CD4-positive, alpha-beta memory T cell (primary cell): ENCODE measurements at regions not wholly inside any gene's neighbourhood (a gene's known extent, or its start where the extent isn't known, plus 50 kb on each side); places are given as distances from the start of the nearest gene placed in this dataset.

Source experiments
- CTCF ChIA-PET: fragments of 350-600 bp; sonication (Branson Sonifier 250); formaldehyde crosslinking; loops from one replicate; lab custom pipeline; 2021; ENCODE audit warnings: inconsistent platforms; ENCODE audit not compliant: partially characterized antibody; lab: Charles Lee
- POLR2A ChIA-PET: fragments of 350-600 bp; sonication (Branson Sonifier 250); formaldehyde crosslinking; loops from one replicate; lab custom pipeline; 2021; ENCODE audit not compliant: partially characterized antibody; lab: Charles Lee
- DNase-seq, 5 donors: peaks; one replicate each; pipeline versions ENCODE4 v3.0.0 to v3.0.0-alpha.2; 2020 to 2022; ENCODE audit warnings: mixed read lengths in 1 of 5
- H3K27ac ChIP-seq: one replicate; pipeline ENCODE4 v1.7.0; 2013; ENCODE audit warnings: low read depth, low read length
- H3K27me3 ChIP-seq: 2 replicates; pipeline ENCODE4 v1.7.0; 2013; ENCODE audit warnings: mild to moderate bottlenecking, low read length, moderate library complexity; ENCODE audit not compliant: insufficient read depth
- H3K36me3 ChIP-seq: 2 replicates; pipeline ENCODE4 v1.7.0; 2013; ENCODE audit warnings: mild to moderate bottlenecking, low read length, moderate library complexity; ENCODE audit not compliant: insufficient read depth
- H3K4me1 ChIP-seq: 2 replicates; pipeline ENCODE4 v1.7.0; 2013; ENCODE audit warnings: mild to moderate bottlenecking, low read length, moderate library complexity; ENCODE audit not compliant: insufficient read depth
- H3K4me3 ChIP-seq, 2 donors: one replicate each; pipeline ENCODE4 v1.7.0; 2013; ENCODE audit warnings: low read length in 2 of 2, mild to moderate bottlenecking in 1 of 2
- H3K9me3 ChIP-seq, 2 donors: one replicate each; pipeline ENCODE4 v1.7.0; 2013; ENCODE audit warnings: low read length in 2 of 2, control low read depth in 1 of 2; ENCODE audit not compliant: control insufficient read depth in 1 of 2
- H3K27ac Mint-ChIP-seq, 7 donors: one replicate each; pipeline ENCODE4 v1.8.0; 2020 to 2021; ENCODE audit warnings: mixed read lengths in 7 of 7, mild to moderate bottlenecking in 6 of 7, inconsistent platforms in 3 of 7, moderate library complexity in 3 of 7
- H3K27me3 Mint-ChIP-seq, 2 donors: one replicate each; pipeline ENCODE4 v1.8.0; 2020 to 2021; ENCODE audit warnings: mixed read lengths in 2 of 2
- H3K36me3 Mint-ChIP-seq, 2 donors: one replicate each; pipeline ENCODE4 v1.8.0; 2020 to 2021; ENCODE audit warnings: mixed read lengths in 2 of 2, inconsistent platforms in 1 of 2, mild to moderate bottlenecking in 1 of 2
- H3K4me1 Mint-ChIP-seq, 4 donors: one replicate each; pipeline ENCODE4 v1.8.0; 2020 to 2021; ENCODE audit warnings: mixed read lengths in 4 of 4, mild to moderate bottlenecking in 1 of 4
- H3K4me3 Mint-ChIP-seq, 8 donors: one replicate each; pipeline ENCODE4 v1.8.0; 2020 to 2021; ENCODE audit warnings: mixed read lengths in 8 of 8, mild to moderate bottlenecking in 7 of 8, moderate library complexity in 6 of 8, inconsistent platforms in 3 of 8
- H3K9me3 Mint-ChIP-seq, 8 donors: one replicate each; pipeline ENCODE4 v1.8.0; 2020 to 2021; ENCODE audit warnings: mixed read lengths in 8 of 8, mild to moderate bottlenecking in 5 of 8, inconsistent platforms in 3 of 8, moderate library complexity in 1 of 8
- intact Hi-C: fragments of 100-400 bp; cut with micrococcal nuclease; formaldehyde crosslinking; loops from one replicate; pipeline ENCODE4 v1.15.1; 2023

- no peak overlapping the region for H3K27ac ChIP-seq
- no peak for DNase-seq
- no peak overlapping the region for H3K4me3 Mint-ChIP-seq
- no peaks in the 10 kb centered on the region for H3K4me1 ChIP-seq
- intact Hi-C loops: no loop called here
- H3K9me3 ChIP-seq: no peaks in the 10 kb centered on the region
- no peaks in the 10 kb centered on the region for H3K36me3 ChIP-seq
- no peak overlapping the region for H3K4me3 ChIP-seq
- no peaks in the 10 kb centered on the region for H3K36me3 Mint-ChIP-seq
- peaks cover 0 to 6% of the 10 kb centered on the region in 2 donors for H3K27me3 Mint-ChIP-seq
- no peaks in the 10 kb centered on the region for H3K27me3 ChIP-seq
- CTCF ChIA-PET: interaction anchor here (0.5 kb wide), 1 partner anchor 556 kb away, joined by 3 read pairs; no protein-coding TSS in a partner anchor
- H3K4me1 Mint-ChIP-seq: no peaks in the 10 kb centered on the region
- POLR2A ChIA-PET: no interaction called here
- peaks cover 0 to 4% (median 0%) of the 10 kb centered on the region in 8 donors for H3K9me3 Mint-ChIP-seq
- no peak overlapping the region for H3K27ac Mint-ChIP-seq
These were observed 280.2 kb upstream of the CLINT1 start for GRCh38 chr5:158139161-158139560.

DNA sequence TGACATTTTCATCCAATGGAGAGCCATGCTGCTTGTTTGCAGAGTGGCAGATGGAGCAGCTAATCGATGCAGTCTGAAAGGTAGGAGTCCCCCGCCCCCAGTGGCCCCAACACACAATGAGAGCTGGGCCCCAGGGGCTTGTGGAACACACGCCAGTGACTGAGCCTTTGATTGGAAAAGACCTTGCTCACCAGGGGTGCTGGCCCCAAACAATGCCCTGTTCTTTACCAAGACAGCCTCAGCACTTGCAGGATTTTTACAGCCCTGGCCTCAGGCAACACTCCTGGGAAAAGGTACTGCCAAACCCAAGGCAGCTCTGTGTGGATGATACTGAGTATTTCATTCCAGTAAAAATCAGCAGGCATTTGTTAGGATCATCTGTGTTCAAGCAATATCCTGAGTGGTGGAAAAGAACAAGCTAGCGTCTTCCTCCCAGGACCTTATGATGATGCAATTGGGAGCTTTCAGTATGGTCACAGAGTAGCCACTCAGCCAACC is 276.8 kb upstream of the CLINT1 start:
- Histone ChIP-seq H3K27me3 (no peaks in the 10 kb centered on the region), H3K4me3 (no peak overlapping the region), H3K4me1 (no peaks in the 10 kb centered on the region), H3K9me3 (no peaks in the 10 kb centered on the region), H3K27ac (no peak overlapping the region), H3K36me3 (no peaks in the 10 kb centered on the region)
- peaks cover 0 to 6% of the 10 kb centered on the region in 2 donors for H3K27me3 Mint-ChIP-seq
- POLR2A ChIA-PET: no interaction called here
- H3K9me3 Mint-ChIP-seq: peaks cover 0 to 4% (median 0%) of the 10 kb centered on the region in 8 donors
- CTCF ChIA-PET: no interaction called here
- no peaks in the 10 kb centered on the region for H3K4me1 Mint-ChIP-seq
- no peaks in the 10 kb centered on the region for H3K36me3 Mint-ChIP-seq
- H3K27ac Mint-ChIP-seq: no peak overlapping the region
- DNase-seq: no peak
- intact Hi-C loops: no loop called here
- H3K4me3 Mint-ChIP-seq: no peak overlapping the region

DNA sequence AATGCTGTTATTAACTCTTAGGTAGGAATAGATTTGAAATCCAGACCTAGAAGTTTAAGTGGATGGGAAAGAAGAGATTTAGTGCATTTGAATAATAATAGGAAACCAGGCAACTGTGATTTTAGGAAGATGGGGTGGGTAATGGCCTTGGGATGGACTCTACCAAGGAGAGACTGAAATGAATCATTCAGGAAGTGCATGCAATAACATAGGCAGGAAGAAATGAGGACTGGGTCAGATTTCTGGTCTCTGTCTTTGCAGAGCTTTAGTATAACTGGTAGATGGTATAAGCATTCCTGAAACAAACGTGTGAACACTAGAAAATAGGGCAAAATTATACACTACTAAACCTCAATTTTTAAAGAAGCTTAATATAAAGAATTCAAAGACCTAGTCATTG is 274.4 kb upstream of the CLINT1 start:
- Histone ChIP-seq H3K4me3 (no peak overlapping the region), H3K4me1 (no peaks in the 10 kb centered on the region), H3K36me3 (no peaks in the 10 kb centered on the region), H3K27ac (no peak overlapping the region), H3K27me3 (no peaks in the 10 kb centered on the region), H3K9me3 (no peaks in the 10 kb centered on the region)
- intact Hi-C loops: no loop called here
- H3K36me3 Mint-ChIP-seq: no peaks in the 10 kb centered on the region
- H3K9me3 Mint-ChIP-seq: no peaks in the 10 kb centered on the region
- no peak overlapping the region for H3K4me3 Mint-ChIP-seq
- no peak overlapping the region for H3K27ac Mint-ChIP-seq
- ChIA-PET CTCF (no interaction called here), POLR2A (no interaction called here)
- H3K27me3 Mint-ChIP-seq: peaks cover 4 to 5% of the 10 kb centered on the region in 2 donors
- no peaks in the 10 kb centered on the region for H3K4me1 Mint-ChIP-seq
- DNase-seq: no peak

DNA sequence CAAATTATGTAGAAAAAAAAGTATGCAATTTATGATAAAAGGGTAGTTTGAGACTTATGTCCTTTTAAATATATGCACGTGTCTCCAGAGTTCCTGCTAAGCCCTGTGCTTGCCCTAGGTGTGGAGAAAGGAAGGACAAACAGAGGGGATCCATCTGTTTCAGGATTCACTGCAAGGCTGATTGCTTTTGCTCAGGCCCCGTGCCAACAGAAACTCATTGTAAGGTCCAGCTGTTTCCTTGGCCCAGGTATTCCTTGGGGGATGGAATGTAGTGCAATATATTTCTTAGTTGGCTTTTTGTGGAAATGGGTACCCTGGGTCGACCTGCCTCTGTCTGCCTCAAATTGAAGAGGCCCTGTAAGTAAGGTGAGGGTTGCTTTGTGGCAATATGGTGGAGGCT is 268.6 kb upstream of the CLINT1 start:
- H3K36me3 Mint-ChIP-seq: no peaks in the 10 kb centered on the region
- Histone ChIP-seq H3K27ac (no peak overlapping the region), H3K4me3 (no peak overlapping the region), H3K36me3 (no peaks in the 10 kb centered on the region), H3K9me3 (no peaks in the 10 kb centered on the region), H3K27me3 (no peaks in the 10 kb centered on the region), H3K4me1 (no peaks in the 10 kb centered on the region)
- no peak for DNase-seq
- intact Hi-C loops: no loop called here
- no peaks in the 10 kb centered on the region for H3K9me3 Mint-ChIP-seq
- ChIA-PET POLR2A (no interaction called here), CTCF (no interaction called here)
- H3K27ac Mint-ChIP-seq: no peak overlapping the region
- H3K4me3 Mint-ChIP-seq: no peak overlapping the region
- H3K27me3 Mint-ChIP-seq: peaks cover 8 to 9% of the 10 kb centered on the region in 2 donors
- no peaks in the 10 kb centered on the region for H3K4me1 Mint-ChIP-seq

DNA sequence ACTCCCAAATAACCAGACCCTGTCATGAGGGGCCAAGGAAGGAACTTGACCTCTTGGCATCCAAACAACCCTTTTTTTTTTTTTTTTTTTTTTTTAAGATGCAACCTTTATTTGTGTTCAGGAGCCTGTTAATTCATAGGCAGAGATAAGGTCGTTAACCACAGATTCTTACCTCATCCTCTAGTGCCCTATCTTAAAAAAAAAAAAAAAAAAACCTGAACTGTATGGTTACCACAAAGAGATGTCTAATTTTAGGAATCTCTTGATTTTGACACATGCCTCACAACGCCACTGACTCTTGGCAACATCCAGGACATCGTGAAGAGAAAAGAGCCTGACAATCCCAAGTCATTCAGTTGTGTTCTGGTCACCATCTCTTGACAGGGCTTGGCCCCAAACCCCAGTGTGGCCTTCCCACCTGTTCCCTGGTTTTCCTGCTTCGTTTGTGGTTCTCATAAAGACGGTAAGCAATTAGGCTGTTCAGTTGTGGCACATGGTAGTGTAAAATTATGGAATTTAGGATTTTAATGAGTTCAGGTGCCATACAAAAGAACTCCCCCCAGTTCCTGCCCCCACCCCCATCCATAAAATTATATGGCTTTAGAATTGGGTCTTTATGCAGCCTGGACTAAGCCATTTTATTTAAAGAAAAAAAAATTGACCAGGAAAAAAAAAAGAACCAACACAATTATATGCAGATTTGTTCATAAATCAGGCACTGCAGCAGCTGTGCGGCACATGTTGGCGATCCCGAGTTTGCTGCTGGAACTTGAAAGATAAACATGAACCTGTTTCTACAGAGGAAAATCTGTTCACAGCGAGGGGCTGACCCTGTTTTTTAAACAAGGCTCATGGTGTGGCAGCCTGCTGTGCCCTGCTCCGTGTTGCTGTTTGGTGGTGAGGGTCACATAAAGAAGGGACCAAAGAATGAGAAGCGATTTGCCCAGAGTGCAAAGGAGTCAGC is 267.8 kb upstream of the CLINT1 start:
- Histone ChIP-seq H3K36me3 (no peaks in the 10 kb centered on the region), H3K27me3 (no peaks in the 10 kb centered on the region), H3K4me3 (no peak overlapping the region), H3K9me3 (no peaks in the 10 kb centered on the region), H3K27ac (no peak overlapping the region), H3K4me1 (no peaks in the 10 kb centered on the region)
- H3K9me3 Mint-ChIP-seq: no peaks in the 10 kb centered on the region
- ChIA-PET POLR2A (no interaction called here), CTCF (no interaction called here)
- intact Hi-C loops: no loop called here
- no peak for DNase-seq
- H3K36me3 Mint-ChIP-seq: no peaks in the 10 kb centered on the region
- H3K27me3 Mint-ChIP-seq: peaks cover 8 to 14% of the 10 kb centered on the region in 2 donors
- H3K4me1 Mint-ChIP-seq: no peaks in the 10 kb centered on the region
- H3K27ac Mint-ChIP-seq: no peak overlapping the region
- H3K4me3 Mint-ChIP-seq: no peak overlapping the region

DNA sequence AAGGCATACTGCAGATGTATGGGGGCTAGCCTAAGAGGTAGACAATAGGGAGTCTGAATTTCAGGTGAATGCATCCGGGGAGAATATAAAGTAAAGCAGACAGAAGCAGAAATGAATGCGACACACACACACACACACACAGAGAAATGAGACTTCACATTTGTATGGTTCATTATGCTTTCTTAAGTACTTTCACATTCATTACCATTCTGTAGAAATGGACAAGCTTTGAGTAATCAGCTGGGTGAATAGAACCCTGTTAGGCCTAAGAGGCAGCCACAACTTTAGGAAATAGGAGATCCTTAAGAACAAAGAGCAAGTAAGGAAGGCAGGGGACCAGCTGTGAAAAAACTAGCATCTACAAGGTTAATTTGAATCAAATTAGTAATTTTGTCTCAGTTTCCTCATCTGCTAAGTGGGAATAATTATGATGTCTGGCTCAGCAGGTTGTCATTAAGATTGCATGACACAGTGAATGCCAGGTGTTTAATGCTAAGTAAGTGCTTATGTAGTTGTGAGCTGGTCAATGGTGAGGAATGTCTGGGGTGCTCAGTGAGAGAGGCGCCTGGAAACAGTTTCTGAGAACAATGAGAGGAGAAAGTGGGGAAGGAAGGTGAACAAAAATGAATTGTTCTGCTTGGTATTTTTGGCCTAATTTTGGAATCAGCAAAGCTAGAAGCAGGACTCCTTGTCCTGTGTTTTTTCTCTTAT is 265.8 kb upstream of the CLINT1 start:
- Histone ChIP-seq H3K4me1 (no peaks in the 10 kb centered on the region), H3K27me3 (no peaks in the 10 kb centered on the region), H3K4me3 (no peak overlapping the region), H3K27ac (no peak overlapping the region), H3K9me3 (no peaks in the 10 kb centered on the region), H3K36me3 (no peaks in the 10 kb centered on the region)
- CTCF ChIA-PET: no interaction called here
- no peak for DNase-seq
- no peaks in the 10 kb centered on the region for H3K4me1 Mint-ChIP-seq
- POLR2A ChIA-PET: no interaction called here
- intact Hi-C loops: no loop called here
- H3K27ac Mint-ChIP-seq: no peak overlapping the region
- peaks cover 6 to 15% of the 10 kb centered on the region in 2 donors for H3K27me3 Mint-ChIP-seq
- H3K36me3 Mint-ChIP-seq: no peaks in the 10 kb centered on the region
- H3K4me3 Mint-ChIP-seq: no peak overlapping the region
- no peaks in the 10 kb centered on the region for H3K9me3 Mint-ChIP-seq

- no peak overlapping the region for H3K4me3 ChIP-seq
- no peak overlapping the region for H3K27ac Mint-ChIP-seq
- H3K4me1 Mint-ChIP-seq: no peaks in the 10 kb centered on the region
- peaks cover 9 to 15% of the 10 kb centered on the region in 2 donors for H3K27me3 Mint-ChIP-seq
- H3K9me3 Mint-ChIP-seq: no peaks in the 10 kb centered on the region
- no peak overlapping the region for H3K27ac ChIP-seq
- H3K36me3 Mint-ChIP-seq: no peaks in the 10 kb centered on the region
- H3K36me3 ChIP-seq: no peaks in the 10 kb centered on the region
- H3K9me3 ChIP-seq: no peaks in the 10 kb centered on the region
- no peak overlapping the region for H3K4me3 Mint-ChIP-seq
- ChIA-PET CTCF (interaction anchor here (1.4 kb wide), 1 partner anchor 48 kb away, joined by 3 read pairs; no protein-coding TSS in a partner anchor), POLR2A (no interaction called here)
- H3K4me1 ChIP-seq: no peaks in the 10 kb centered on the region
- DNase-seq: no peak
- no peaks in the 10 kb centered on the region for H3K27me3 ChIP-seq
- intact Hi-C loops: no loop called here
These were observed 264.6 kb upstream of the CLINT1 start for GRCh38 chr5:158123595-158123994.
